ENCODE measurements at regions not wholly inside any gene's neighbourhood (a gene's known extent, or its start where the extent isn't known, plus 50 kb on each side); places are given as distances from the start of the nearest gene placed in this dataset.
"Not testable (repeated sequence)": the region's sequence is repeated elsewhere in the genome, so short reads cannot be mapped to it uniquely, and the experiment has no call there.

- DNase-seq (ENCODE audit: extremely low read depth, low read depth), result no peak
Measured at GRCh38 chr2:175372704-175373701, 191.5 kb upstream of the ATP5MC3 start.

- no peak for DNase-seq (ENCODE audit: extremely low read depth, low read depth)
Measured at GRCh38 chr2:175371378-175371777, 189.9 kb upstream of the ATP5MC3 start.

- peak; percentile 67 for DNase-seq (ENCODE audit: extremely low read depth, low read depth)
Measured at GRCh38 chr2:175366815-175367214, 185.3 kb upstream of the ATP5MC3 start.

- DNase-seq (ENCODE audit: extremely low read depth, low read depth), result no peak
Measured at GRCh38 chr2:175363699-175364098, 182.2 kb upstream of the ATP5MC3 start.

DNA sequence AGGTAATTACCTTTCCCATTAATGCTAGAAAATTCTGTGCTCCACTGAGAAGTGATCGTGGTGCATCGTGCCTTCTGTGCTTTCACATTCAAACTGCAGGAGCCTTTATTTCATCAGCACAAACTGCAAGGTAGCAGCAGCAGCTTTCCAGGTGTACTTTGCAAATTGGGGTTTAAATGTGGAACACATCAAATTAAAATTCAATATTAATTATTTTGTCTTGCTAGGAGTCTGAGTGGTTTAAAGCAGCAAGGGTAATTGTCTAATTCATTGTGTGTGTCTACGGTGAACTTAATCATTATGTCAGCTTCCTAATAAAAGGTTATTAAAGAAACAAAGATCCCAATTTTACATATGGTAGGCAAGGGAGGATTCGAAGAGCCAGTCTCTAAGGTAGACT, 180.8 kb upstream of the ATP5MC3 start:
- no peak for DNase-seq (ENCODE audit: extremely low read depth, low read depth)

- no peak for DNase-seq (ENCODE audit: extremely low read depth, low read depth)
Measured at GRCh38 chr2:175359710-175360109, 178.2 kb upstream of the ATP5MC3 start.

GRCh38 chr2:175356901-175357300, 175.4 kb upstream of the ATP5MC3 start:
- no peak for DNase-seq (ENCODE audit: extremely low read depth, low read depth)

GRCh38 chr2:175355246-175355645, 173.7 kb upstream of the ATP5MC3 start:
- no peak for DNase-seq (ENCODE audit: extremely low read depth, low read depth)

GRCh38 chr2:175353275-175353674, 171.8 kb upstream of the ATP5MC3 start:
- no peak for DNase-seq (ENCODE audit: extremely low read depth, low read depth)

DNA sequence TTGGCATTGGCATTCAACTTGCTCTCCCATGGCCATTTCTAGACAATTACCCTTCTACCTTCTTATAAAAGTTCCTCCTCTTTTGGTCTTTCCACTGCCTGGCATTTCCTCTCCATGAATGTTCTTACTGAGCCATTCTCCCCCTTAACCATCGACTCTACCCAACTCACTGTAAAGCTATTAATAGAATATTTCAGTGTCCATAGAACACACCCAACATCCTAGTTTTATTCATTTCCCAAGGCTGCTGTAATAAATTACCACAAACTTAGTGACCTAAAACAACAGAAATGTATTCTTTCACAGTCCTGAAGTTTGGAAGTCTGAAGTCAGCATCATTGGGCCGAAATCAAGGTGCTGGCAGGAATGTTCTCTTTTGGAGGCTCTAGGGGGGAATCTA, 170.0 kb upstream of the ATP5MC3 start:
- no peak for DNase-seq (ENCODE audit: extremely low read depth, low read depth)

DNA sequence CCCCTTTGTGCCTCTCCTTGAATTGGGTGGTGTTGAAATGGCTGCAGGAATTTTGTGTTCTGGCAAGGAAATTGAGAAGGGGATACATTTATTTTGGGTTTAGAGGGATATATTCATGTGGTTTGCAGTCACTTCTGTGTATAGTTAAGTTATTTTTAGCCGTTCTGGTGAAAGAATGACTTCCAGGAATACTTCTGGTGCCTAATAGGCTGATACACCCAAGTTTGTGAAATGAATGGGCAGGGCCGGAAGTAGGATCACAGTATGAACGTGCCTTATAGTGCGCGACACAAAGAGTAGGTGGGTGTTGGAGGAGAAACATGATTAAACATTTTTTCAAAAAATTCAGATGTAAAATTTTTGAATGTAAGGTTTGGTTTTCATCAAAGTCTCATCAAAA, 168.6 kb upstream of the ATP5MC3 start:
- no peak for DNase-seq (ENCODE audit: extremely low read depth, low read depth)

DNA sequence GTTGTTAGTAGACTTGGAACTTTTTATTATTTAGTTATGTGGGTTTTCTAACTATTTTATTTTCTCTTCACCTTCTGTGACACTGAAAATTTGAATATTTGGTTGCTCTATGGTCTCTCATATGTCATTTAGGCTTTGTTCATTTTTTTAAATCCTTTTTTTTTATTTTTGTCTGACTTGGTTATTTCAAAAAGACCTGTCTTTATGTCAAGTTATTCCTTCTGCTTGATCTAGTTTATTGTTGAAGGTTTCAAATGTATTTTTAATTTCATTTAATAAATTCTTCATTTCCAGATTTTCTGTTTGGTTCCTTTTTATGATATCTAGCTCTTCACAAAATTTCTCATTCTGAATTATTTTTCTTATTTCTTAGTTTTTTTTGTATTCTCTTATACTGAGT, 160.6 kb upstream of the ATP5MC3 start:
- DNase-seq (ENCODE audit: extremely low read depth, low read depth), result no peak

GRCh38 chr2:175330195-175330594, 148.7 kb upstream of the ATP5MC3 start:
- DNase-seq (ENCODE audit: extremely low read depth, low read depth), result no peak

DNA sequence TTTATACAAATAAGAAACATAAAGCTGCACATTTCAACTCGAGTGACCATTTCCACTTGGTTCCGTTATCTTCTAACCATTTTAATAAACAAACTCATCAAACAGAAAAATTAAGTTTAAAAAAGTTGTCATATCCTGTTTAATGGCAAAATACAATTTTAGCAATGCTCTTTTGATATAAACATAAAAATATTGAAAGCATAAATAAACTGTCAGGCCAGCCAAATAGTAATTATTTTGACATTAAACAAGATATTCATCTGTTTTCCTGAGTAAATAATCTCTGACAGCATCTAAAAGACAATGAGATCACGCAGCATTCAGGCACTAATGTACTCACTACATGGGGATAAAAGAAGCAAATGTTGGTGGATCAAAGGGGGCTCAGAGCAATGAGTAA, 145.3 kb upstream of the ATP5MC3 start:
- no peak for DNase-seq (ENCODE audit: extremely low read depth, low read depth)

- DNase-seq (ENCODE audit: extremely low read depth, low read depth), result not testable (repeated sequence)
Measured at GRCh38 chr2:175326164-175326563, 144.7 kb upstream of the ATP5MC3 start.

DNA sequence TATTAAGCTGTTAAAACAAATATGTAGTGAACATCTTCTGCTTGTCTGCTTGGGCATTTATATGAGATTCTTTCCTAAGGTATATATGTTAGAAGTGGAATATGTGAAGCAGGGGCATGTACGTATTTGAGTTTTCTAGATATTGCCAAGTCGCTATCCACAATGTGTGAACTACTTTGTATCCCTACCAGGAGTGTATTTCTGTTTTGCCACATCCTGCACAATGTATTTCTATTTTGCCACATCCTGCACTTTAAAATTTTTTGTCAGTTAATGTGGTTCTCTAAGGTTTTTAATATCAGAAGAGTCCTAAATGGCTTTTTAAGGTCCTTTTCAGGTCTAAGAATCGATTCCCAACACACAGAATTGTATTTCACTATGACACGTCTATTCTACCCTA, 141.7 kb upstream of the ATP5MC3 start:
- no peak for DNase-seq (ENCODE audit: extremely low read depth, low read depth)

- no peak for DNase-seq (ENCODE audit: extremely low read depth, low read depth)
Measured at GRCh38 chr2:175318542-175318941, 137.0 kb upstream of the ATP5MC3 start.

DNA sequence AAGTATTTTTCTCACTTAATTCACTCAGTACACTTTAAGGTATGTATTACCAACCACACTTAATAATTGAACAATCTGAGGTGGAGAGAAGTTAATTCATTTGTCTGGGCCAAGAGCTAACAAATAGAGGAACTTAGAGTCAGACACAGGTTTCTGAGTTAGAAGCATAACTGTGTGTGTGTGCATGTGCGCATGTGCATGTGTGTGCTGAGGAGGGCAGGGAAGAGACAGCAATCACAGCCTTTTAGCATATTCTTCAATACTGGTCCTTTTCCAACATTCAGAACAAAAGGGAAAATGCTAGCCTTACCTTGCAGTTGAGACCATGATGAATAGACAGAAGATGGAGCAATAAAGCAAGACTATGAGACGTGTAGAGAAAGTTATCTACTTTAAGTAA, 136.2 kb upstream of the ATP5MC3 start:
- DNase-seq (ENCODE audit: extremely low read depth, low read depth), result no peak

- DNase-seq (ENCODE audit: extremely low read depth, low read depth), result no peak
Measured at GRCh38 chr2:175312137-175312536, 130.6 kb upstream of the ATP5MC3 start.

GRCh38 chr2:175310813-175311504, 129.4 kb upstream of the ATP5MC3 start:
- no peak for DNase-seq (ENCODE audit: extremely low read depth, low read depth)

DNA sequence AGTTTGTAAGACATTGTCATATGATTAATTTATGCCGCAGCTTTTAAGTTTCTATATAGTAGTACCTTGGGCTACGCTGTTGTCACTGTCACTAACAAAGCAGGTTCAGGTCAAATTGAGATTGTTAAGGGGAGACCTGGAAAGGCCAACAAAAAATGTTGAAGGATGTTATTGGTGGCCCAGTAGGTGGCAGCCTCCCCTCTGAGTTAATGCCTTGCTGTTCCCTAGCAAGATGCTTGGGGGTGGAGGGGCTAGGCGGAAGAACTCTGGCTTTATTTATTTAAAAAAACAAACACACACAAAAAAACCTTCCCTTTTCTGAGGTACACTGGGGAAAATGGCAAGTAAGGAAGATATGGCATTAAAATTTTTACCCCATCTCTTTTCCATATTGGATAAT, 128.3 kb upstream of the ATP5MC3 start:
- DNase-seq (ENCODE audit: extremely low read depth, low read depth), result peak; percentile 23

GRCh38 chr2:175308005-175308404, 126.5 kb upstream of the ATP5MC3 start:
- no peak for DNase-seq (ENCODE audit: extremely low read depth, low read depth)
